ENCODE measurements at regions not wholly inside any gene's neighbourhood (a gene's known extent, or its start where the extent isn't known, plus 50 kb on each side); places are given as distances from the start of the nearest gene placed in this dataset.

- no peak for FAIRE-seq
Observed at GRCh38 chr5:158393457-158393856, 534.5 kb upstream of the CLINT1 start.

- no peak for FAIRE-seq
Observed at GRCh38 chr5:158392753-158393152, 533.8 kb upstream of the CLINT1 start.

GRCh38 chr5:158390577-158390976 is 531.6 kb upstream of the CLINT1 start:
- FAIRE-seq: no peak

- no peak for FAIRE-seq
Observed at GRCh38 chr5:158389786-158390185, 530.8 kb upstream of the CLINT1 start.

GRCh38 chr5:158388021-158388420 is 529.1 kb upstream of the CLINT1 start:
- FAIRE-seq: no peak

- no peak for FAIRE-seq
Observed at GRCh38 chr5:158387499-158387898, 528.6 kb upstream of the CLINT1 start.

- no peak for FAIRE-seq
Observed at GRCh38 chr5:158385982-158386381, 527.0 kb upstream of the CLINT1 start.

GRCh38 chr5:158384535-158385481 is 525.9 kb upstream of the CLINT1 start:
- FAIRE-seq: no peak

- FAIRE-seq: no peak
Observed at GRCh38 chr5:158383486-158383885, 524.5 kb upstream of the CLINT1 start.

- FAIRE-seq: no peak
Observed at GRCh38 chr5:158382473-158382872, 523.5 kb upstream of the CLINT1 start.

- FAIRE-seq: no peak
Observed at GRCh38 chr5:158381614-158382160, 522.7 kb upstream of the CLINT1 start.

GRCh38 chr5:158380661-158381060 is 521.7 kb upstream of the CLINT1 start:
- FAIRE-seq: no peak

GRCh38 chr5:158378931-158379330 is 520.0 kb upstream of the CLINT1 start:
- FAIRE-seq: no peak

GRCh38 chr5:158376679-158377078 is 517.7 kb upstream of the CLINT1 start:
- FAIRE-seq: no peak

- FAIRE-seq: no peak
Observed at GRCh38 chr5:158375531-158375930, 516.6 kb upstream of the CLINT1 start.

- FAIRE-seq: no peak
Observed at GRCh38 chr5:158373608-158374395, 514.9 kb upstream of the CLINT1 start.

GRCh38 chr5:158369241-158369640 is 510.3 kb upstream of the CLINT1 start:
- FAIRE-seq: no peak

- FAIRE-seq: no peak
Observed at GRCh38 chr5:158368686-158369085, 509.7 kb upstream of the CLINT1 start.

GRCh38 chr5:158364367-158364766 is 505.4 kb upstream of the CLINT1 start:
- FAIRE-seq: no peak

GRCh38 chr5:158354958-158355357 is 496.0 kb upstream of the CLINT1 start:
- no peak for FAIRE-seq

GRCh38 chr5:158351485-158352125 is 492.7 kb upstream of the CLINT1 start:
- no peak for FAIRE-seq

GRCh38 chr5:158349987-158350386 is 491.0 kb upstream of the CLINT1 start:
- no peak for FAIRE-seq

- no peak for FAIRE-seq
Observed at GRCh38 chr5:158344376-158344775, 485.4 kb upstream of the CLINT1 start.
